GM11168 (cell line): ENCODE measurements at regions not wholly inside any gene's neighbourhood (a gene's known extent, or its start where the extent isn't known, plus 50 kb on each side); places are given as distances from the start of the nearest gene placed in this dataset.
"Not testable (repeated sequence)": the region's sequence is repeated elsewhere in the genome, so short reads cannot be mapped to it uniquely, and the experiment has no call there.

Experiments used
- in situ Hi-C: fragments of 300-500 bp; cut with MboI; formaldehyde crosslinking; loops from one replicate; pipeline ENCODE4 v1.12.0; 2022; ENCODE audit warnings: low sequenced_read_pairs; ENCODE audit not compliant: unreplicated experiment

- in situ Hi-C loops: no loop called here
These were observed 81.4 kb downstream of the RERGL start for GRCh38 chr12:18008642-18009041.

DNA sequence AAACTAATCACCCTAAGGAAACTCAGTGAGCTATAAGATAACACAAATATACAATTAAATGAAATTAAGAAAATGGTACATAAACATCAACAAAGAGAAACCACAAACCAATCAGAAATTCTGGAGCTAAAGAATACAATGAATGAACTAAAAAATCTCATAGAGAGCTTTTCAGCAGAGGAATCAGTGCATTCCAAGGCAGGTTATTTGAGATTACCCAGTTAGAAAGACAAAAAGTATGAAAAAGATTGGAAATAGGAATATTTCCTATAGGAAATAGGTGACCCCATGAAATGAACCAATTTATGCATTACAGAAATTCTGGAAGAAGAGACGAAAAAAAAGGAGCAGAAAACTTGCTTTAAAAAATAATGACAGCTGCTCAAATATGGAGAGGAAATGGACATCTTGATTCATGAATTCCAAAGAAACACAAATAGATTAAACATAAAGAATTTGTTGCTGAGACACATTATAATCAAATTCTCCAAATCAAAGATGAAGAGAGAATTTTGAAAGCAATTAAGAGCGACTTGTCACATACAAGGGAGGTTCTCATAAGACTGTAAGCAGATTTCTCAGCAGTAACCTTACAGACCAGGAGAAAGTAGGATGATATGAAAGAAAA lies 90.7 kb downstream of the RERGL start:
- in situ Hi-C loops: no loop called here

- in situ Hi-C loops: no loop called here
These were observed 97.9 kb downstream of the RERGL start for GRCh38 chr12:17992002-17992656.

- in situ Hi-C loops: no loop called here
These were observed 107.4 kb downstream of the RERGL start for GRCh38 chr12:17982556-17982955.

DNA sequence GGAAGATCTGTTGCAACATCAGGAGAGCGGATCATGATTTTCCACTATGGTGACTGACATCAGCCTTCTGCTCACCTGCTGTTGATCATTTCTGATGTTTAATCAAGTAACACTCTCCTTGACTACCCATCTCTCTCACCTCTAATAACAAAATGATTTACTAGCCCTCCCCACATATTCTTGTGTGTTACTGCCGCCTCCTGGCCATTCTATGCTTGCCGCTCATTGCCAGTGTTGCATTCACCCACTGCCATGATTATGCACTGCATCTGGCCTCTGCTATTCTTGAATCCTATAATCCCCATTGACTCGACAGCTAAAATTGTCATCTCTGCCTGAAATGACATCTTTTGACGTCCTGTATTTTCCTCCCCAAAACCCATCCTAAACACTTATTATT lies 113.8 kb downstream of the RERGL start:
- in situ Hi-C loops: no loop called here

GRCh38 chr12:17975763-17976162 lies 114.2 kb downstream of the RERGL start:
- in situ Hi-C loops: no loop called here

DNA sequence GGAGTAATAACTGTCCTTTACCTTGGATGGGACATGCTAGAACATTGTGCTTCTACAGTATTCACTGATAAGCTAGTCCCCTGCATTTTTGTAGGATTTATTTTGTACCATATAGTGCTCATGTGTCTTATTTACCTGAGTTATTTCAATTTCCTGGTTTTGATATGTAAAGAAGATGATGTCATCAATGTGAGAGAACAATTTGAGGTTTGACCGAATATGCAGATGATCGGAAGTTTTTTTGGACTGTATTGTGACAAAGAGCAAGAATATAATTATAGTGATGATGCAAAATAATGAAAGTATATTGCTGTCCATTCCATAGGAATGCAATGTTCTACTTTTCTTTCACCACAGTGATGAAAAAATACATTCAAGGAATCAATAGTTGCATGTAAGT lies 114.8 kb downstream of the RERGL start:
- in situ Hi-C loops: no loop called here

DNA sequence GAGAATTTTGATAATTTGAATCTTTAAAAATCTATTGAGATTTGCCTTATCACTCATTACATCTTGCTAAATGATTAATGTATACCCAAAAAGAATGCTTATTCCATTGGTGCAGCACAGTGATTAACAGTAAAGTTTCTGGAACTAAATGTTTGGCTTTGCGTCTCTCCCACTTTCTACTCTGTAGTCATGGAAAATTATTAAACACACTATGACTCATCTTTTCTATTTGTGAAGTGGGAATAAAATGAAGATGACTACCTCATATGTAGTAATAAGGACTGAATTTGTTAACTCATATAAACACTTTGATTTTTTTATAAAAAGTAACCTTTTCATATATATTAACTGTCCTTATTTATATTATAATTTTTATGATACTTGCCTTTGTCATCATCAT lies 118.1 kb downstream of the RERGL start:
- in situ Hi-C loops: no loop called here

- in situ Hi-C loops: no loop called here
These were observed 135.2 kb downstream of the RERGL start for GRCh38 chr12:17954788-17955187.

DNA sequence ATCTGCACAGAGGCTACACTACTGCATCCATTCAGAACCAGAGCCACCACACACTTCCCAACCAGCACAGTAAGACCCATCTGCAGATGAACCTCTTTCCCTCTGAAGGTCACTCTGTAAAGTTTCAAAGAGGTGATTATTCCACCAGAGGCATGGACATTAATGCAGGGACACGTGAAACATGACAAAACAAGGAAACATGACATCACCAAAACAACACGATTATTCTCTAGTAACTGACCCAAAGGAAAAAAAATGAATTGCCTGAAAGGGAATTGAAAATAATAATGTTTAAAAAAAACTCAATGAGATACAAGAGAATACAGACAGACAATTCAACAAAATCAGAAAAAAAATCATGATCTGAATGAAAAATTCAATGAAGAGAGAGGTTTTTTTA lies 139.1 kb downstream of the RERGL start:
- in situ Hi-C loops: no loop called here

DNA sequence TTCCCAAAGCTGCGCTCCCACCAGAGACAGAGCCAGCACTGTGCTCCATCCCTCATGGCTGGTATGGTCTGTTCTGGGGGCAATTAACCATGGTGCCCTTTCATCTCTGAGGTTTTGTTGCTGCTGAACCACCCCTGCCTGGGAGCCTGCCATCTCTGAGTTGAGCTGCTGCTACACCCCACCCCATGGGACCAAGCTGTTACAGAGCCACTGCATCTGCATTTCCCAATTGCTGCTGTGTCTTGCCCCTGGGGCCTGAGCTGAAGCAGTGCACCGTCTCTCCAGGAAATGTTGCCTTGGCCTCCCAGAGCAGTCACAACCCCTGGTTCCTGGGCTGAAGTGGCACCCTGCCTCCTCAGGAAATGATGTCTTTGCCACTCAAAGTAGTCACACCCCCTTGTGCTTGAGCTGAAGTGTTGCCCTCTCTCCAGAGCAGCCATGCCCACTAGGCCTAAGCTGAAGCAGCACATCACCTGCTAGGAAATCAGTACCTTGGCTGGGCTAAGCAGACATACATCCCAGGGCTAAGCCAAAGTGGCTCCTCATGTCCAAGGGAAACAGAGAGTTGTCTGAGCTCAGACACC lies 140.3 kb downstream of the RERGL start:
- in situ Hi-C loops: no loop called here

- in situ Hi-C loops: no loop called here
These were observed 161.2 kb downstream of the RERGL start for GRCh38 chr12:17928708-17929366.

DNA sequence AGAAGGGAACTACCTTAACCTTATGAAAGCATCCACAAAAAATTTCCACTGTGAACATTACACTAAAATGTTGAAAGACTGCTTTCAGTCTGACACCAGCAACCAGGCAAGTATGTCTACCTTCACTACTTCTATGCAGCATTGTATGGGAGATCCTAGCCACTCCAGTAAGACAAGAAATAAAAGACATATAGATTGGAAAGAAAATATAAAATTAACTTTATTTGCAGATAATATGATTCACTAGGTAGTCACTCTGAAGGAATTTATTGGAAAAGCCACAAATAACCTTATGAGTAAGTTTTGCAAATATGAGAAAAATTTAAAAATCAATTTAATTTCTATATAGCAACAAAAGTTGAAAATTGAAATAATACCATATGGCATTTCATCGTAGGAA lies 172.0 kb downstream of the RERGL start:
- in situ Hi-C loops: no loop called here

DNA sequence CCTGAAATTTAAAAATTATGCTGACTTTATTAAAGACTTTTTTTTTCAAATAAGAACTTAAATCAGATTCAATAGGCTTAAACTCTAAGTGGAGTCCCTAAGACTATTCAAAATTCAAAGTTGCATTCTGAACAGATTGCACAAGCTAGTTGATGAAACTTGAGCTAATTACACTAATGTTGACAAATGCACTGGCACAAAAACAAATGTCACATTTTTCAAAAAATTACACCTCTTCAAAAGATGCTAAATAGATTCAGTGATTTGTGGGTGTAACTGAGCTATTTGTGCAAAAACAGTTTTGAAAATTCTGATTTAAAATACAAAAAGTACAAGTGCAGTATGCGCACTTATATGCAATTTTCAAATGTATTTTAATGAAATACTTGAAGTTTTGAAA lies 205.4 kb downstream of the RERGL start:
- in situ Hi-C loops: loop anchor here (10.0 kb wide), 1 partner anchor 90 kb away; no protein-coding TSS in a partner anchor

GRCh38 chr12:17878714-17879113 lies 211.3 kb downstream of the RERGL start:
- in situ Hi-C loops: no loop called here

GRCh38 chr12:17875230-17875629 lies 214.8 kb downstream of the RERGL start:
- in situ Hi-C loops: no loop called here

GRCh38 chr12:17866802-17867201 lies 223.2 kb downstream of the RERGL start:
- in situ Hi-C loops: no loop called here

- in situ Hi-C loops: not testable (repeated sequence)
These were observed 234.4 kb downstream of the RERGL start for GRCh38 chr12:17855548-17855947.

GRCh38 chr12:17853054-17853453 lies 236.9 kb downstream of the RERGL start:
- in situ Hi-C loops: no loop called here

- in situ Hi-C loops: loop anchor here (10.0 kb wide), 1 partner anchor 77 kb away; no protein-coding TSS in a partner anchor
These were observed 248.5 kb downstream of the RERGL start for GRCh38 chr12:17841496-17841895.

GRCh38 chr12:17829813-17830212 lies 260.2 kb downstream of the RERGL start:
- in situ Hi-C loops: no loop called here
